ENCODE measurements at regions not wholly inside any gene's neighbourhood (a gene's known extent, or its start where the extent isn't known, plus 50 kb on each side); places are given as distances from the start of the nearest gene placed in this dataset.

GRCh38 chr13:58547419-58547818 lies 915.9 kb downstream of the PCDH17 start:
- TF ChIP-seq SIN3A (IDR thresholded peaks at IDR 0.05; ENCODE audit: borderline replicate concordance, insufficient read depth, low read length) (no peak), FOXP2 (optimal IDR thresholded peaks at IDR 0.05; ENCODE audit: borderline replicate concordance, extremely low read depth, extremely low read length, insufficient read depth) (no peak), REST (IDR thresholded peaks at IDR 0.05; ENCODE audit: insufficient read depth in 1 of 2, low read depth in 2 of 2, low read length in 2 of 2) (no peak), POLR2AphosphoS5 (IDR thresholded peaks at IDR 0.05; ENCODE audit: low read depth, low read length) (no peak), TAF1 (IDR thresholded peaks at IDR 0.05; ENCODE audit: borderline replicate concordance, insufficient read depth, low read length) (no peak)

DNA sequence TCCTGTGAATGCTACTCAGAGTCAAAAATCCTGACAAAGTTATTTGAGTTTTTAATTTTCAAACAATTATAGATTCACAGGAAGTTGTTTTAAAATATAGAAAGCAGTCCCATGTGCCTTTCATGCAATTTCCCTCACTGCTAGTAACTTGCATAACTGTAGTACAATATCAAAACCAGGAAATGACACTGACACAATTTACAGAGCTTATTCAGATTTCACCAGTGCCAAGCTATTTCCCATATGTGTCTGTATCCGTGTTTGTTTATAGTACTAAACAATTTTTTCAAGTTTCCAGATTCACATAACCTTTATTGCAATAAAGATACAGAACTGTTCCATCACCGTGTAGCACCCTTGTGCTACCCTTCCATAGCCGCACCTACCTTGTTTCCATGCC lies 934.6 kb downstream of the PCDH17 start:
- TF ChIP-seq FOXP2 (optimal IDR thresholded peaks at IDR 0.05; ENCODE audit: borderline replicate concordance, extremely low read depth, extremely low read length, insufficient read depth), result no peak
- TF ChIP-seq SIN3A (IDR thresholded peaks at IDR 0.05; ENCODE audit: borderline replicate concordance, insufficient read depth, low read length), result no peak
- TF ChIP-seq TAF1 (IDR thresholded peaks at IDR 0.05; ENCODE audit: borderline replicate concordance, insufficient read depth, low read length), result no peak
- TF ChIP-seq REST (IDR thresholded peaks at IDR 0.05; ENCODE audit: insufficient read depth in 1 of 2, low read depth in 2 of 2, low read length in 2 of 2), result no peak
- no peak for TF ChIP-seq POLR2AphosphoS5 (IDR thresholded peaks at IDR 0.05; ENCODE audit: low read depth, low read length)

GRCh38 chr13:58573743-58574142 lies 942.2 kb downstream of the PCDH17 start:
- no peak for TF ChIP-seq FOXP2 (optimal IDR thresholded peaks at IDR 0.05; ENCODE audit: borderline replicate concordance, extremely low read depth, extremely low read length, insufficient read depth)
- no peak for TF ChIP-seq REST (IDR thresholded peaks at IDR 0.05; ENCODE audit: insufficient read depth in 1 of 2, low read depth in 2 of 2, low read length in 2 of 2)
- no peak for TF ChIP-seq POLR2AphosphoS5 (IDR thresholded peaks at IDR 0.05; ENCODE audit: low read depth, low read length)
- TF ChIP-seq TAF1 (IDR thresholded peaks at IDR 0.05; ENCODE audit: borderline replicate concordance, insufficient read depth, low read length), result no peak
- no peak for TF ChIP-seq SIN3A (IDR thresholded peaks at IDR 0.05; ENCODE audit: borderline replicate concordance, insufficient read depth, low read length)

- TF ChIP-seq TAF1 (IDR thresholded peaks at IDR 0.05; ENCODE audit: borderline replicate concordance, insufficient read depth, low read length) (no peak), REST (IDR thresholded peaks at IDR 0.05; ENCODE audit: insufficient read depth in 1 of 2, low read depth in 2 of 2, low read length in 2 of 2) (no peak), SIN3A (IDR thresholded peaks at IDR 0.05; ENCODE audit: borderline replicate concordance, insufficient read depth, low read length) (no peak), POLR2AphosphoS5 (IDR thresholded peaks at IDR 0.05; ENCODE audit: low read depth, low read length) (no peak)
Measured at GRCh38 chr13:58574791-58575190, 943.2 kb downstream of the PCDH17 start.

DNA sequence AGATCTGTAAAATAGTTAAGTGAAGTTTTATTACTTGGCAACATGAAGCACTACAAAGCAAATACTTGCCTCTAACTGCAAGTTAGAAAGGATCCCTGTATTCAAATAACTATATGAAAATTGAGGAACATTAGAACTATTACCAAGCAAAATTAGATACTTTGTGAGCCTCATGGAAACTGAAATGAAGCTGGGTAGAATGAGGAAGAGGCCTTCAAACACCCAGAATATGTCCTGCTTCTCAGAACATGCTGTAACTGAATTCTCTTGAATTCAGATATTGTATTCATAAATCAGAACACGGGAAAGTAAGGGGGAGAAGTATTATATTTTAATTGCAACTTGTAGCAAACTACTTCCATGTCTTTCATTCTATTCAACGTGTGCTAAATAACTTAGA lies 947.9 kb downstream of the PCDH17 start:
- TF ChIP-seq POLR2AphosphoS5 (IDR thresholded peaks at IDR 0.05; ENCODE audit: low read depth, low read length) (no peak), SIN3A (IDR thresholded peaks at IDR 0.05; ENCODE audit: borderline replicate concordance, insufficient read depth, low read length) (no peak)
